H1 (cell line): ENCODE measurements at regions not wholly inside any gene's neighbourhood (a gene's known extent, or its start where the extent isn't known, plus 50 kb on each side); places are given as distances from the start of the nearest gene placed in this dataset.

Experiments used
- NRF1 ChIP-seq: IDR thresholded peaks from 2 replicates; pipeline ENCODE4 v1.6.1; 2011; ENCODE audit warnings: mild to moderate bottlenecking, low read depth, low read length, improper control_type of control experiment
- POLR2AphosphoS5 ChIP-seq: IDR thresholded peaks from 2 replicates; pipeline ENCODE4 v1.6.1; 2011; ENCODE audit warnings: low read depth, low read length
- RNF2 ChIP-seq: fragments of 200-900, 300-1000 bp; sonication (generic); IDR thresholded peaks from 2 replicates; pipeline ENCODE4 v1.7.1; 2016; ENCODE audit warnings: borderline replicate concordance, low read depth, mild to moderate bottlenecking, antibody characterized with exemption, low read length; ENCODE audit not compliant: poor library complexity, severe bottlenecking; ENCODE audit errors: missing control alignments
- SIRT6 ChIP-seq: IDR thresholded peaks from one replicate; pipeline ENCODE4 v1.7.1; 2012; ENCODE audit warnings: low read length, inconsistent platforms
- SIX5 ChIP-seq: IDR thresholded peaks from 2 replicates; pipeline ENCODE4 v1.6.1; 2011; ENCODE audit warnings: mild to moderate bottlenecking, low read depth, low read length
- SP2 ChIP-seq: IDR thresholded peaks from 2 replicates; pipeline ENCODE4 v1.6.1; 2012; ENCODE audit warnings: mild to moderate bottlenecking, low read length, inconsistent platforms
- USF2 ChIP-seq: IDR thresholded peaks from 2 replicates; pipeline ENCODE4 v1.6.1; 2011; ENCODE audit warnings: low read length, improper control_type of control experiment
- TF ChIP-seq, protein P1 (sequence below): fragments of 300-600 bp; sonication (generic); IDR thresholded peaks from 2 replicates; pipeline ENCODE4 v1.7.1; 2012; ENCODE audit warnings: low read length, moderate library complexity, mild to moderate bottlenecking, inconsistent platforms; ENCODE audit not compliant: insufficient replicate concordance
- TF ChIP-seq, protein P2 (sequence below): IDR thresholded peaks from 2 replicates; pipeline ENCODE4 v1.6.1; 2012; ENCODE audit warnings: low read length, inconsistent platforms

GRCh38 chr14:42229976-42230375 is 623.3 kb downstream of the LRFN5 start (continued):
- TF ChIP-seq, protein P1, sequence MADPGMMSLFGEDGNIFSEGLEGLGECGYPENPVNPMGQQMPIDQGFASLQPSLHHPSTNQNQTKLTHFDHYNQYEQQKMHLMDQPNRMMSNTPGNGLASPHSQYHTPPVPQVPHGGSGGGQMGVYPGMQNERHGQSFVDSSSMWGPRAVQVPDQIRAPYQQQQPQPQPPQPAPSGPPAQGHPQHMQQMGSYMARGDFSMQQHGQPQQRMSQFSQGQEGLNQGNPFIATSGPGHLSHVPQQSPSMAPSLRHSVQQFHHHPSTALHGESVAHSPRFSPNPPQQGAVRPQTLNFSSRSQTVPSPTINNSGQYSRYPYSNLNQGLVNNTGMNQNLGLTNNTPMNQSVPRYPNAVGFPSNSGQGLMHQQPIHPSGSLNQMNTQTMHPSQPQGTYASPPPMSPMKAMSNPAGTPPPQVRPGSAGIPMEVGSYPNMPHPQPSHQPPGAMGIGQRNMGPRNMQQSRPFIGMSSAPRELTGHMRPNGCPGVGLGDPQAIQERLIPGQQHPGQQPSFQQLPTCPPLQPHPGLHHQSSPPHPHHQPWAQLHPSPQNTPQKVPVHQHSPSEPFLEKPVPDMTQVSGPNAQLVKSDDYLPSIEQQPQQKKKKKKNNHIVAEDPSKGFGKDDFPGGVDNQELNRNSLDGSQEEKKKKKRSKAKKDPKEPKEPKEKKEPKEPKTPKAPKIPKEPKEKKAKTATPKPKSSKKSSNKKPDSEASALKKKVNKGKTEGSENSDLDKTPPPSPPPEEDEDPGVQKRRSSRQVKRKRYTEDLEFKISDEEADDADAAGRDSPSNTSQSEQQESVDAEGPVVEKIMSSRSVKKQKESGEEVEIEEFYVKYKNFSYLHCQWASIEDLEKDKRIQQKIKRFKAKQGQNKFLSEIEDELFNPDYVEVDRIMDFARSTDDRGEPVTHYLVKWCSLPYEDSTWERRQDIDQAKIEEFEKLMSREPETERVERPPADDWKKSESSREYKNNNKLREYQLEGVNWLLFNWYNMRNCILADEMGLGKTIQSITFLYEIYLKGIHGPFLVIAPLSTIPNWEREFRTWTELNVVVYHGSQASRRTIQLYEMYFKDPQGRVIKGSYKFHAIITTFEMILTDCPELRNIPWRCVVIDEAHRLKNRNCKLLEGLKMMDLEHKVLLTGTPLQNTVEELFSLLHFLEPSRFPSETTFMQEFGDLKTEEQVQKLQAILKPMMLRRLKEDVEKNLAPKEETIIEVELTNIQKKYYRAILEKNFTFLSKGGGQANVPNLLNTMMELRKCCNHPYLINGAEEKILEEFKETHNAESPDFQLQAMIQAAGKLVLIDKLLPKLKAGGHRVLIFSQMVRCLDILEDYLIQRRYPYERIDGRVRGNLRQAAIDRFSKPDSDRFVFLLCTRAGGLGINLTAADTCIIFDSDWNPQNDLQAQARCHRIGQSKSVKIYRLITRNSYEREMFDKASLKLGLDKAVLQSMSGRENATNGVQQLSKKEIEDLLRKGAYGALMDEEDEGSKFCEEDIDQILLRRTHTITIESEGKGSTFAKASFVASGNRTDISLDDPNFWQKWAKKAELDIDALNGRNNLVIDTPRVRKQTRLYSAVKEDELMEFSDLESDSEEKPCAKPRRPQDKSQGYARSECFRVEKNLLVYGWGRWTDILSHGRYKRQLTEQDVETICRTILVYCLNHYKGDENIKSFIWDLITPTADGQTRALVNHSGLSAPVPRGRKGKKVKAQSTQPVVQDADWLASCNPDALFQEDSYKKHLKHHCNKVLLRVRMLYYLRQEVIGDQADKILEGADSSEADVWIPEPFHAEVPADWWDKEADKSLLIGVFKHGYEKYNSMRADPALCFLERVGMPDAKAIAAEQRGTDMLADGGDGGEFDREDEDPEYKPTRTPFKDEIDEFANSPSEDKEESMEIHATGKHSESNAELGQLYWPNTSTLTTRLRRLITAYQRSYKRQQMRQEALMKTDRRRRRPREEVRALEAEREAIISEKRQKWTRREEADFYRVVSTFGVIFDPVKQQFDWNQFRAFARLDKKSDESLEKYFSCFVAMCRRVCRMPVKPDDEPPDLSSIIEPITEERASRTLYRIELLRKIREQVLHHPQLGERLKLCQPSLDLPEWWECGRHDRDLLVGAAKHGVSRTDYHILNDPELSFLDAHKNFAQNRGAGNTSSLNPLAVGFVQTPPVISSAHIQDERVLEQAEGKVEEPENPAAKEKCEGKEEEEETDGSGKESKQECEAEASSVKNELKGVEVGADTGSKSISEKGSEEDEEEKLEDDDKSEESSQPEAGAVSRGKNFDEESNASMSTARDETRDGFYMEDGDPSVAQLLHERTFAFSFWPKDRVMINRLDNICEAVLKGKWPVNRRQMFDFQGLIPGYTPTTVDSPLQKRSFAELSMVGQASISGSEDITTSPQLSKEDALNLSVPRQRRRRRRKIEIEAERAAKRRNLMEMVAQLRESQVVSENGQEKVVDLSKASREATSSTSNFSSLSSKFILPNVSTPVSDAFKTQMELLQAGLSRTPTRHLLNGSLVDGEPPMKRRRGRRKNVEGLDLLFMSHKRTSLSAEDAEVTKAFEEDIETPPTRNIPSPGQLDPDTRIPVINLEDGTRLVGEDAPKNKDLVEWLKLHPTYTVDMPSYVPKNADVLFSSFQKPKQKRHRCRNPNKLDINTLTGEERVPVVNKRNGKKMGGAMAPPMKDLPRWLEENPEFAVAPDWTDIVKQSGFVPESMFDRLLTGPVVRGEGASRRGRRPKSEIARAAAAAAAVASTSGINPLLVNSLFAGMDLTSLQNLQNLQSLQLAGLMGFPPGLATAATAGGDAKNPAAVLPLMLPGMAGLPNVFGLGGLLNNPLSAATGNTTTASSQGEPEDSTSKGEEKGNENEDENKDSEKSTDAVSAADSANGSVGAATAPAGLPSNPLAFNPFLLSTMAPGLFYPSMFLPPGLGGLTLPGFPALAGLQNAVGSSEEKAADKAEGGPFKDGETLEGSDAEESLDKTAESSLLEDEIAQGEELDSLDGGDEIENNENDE = no peak
- TF ChIP-seq, protein P2, sequence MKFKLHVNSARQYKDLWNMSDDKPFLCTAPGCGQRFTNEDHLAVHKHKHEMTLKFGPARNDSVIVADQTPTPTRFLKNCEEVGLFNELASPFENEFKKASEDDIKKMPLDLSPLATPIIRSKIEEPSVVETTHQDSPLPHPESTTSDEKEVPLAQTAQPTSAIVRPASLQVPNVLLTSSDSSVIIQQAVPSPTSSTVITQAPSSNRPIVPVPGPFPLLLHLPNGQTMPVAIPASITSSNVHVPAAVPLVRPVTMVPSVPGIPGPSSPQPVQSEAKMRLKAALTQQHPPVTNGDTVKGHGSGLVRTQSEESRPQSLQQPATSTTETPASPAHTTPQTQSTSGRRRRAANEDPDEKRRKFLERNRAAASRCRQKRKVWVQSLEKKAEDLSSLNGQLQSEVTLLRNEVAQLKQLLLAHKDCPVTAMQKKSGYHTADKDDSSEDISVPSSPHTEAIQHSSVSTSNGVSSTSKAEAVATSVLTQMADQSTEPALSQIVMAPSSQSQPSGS = no peak
- TF ChIP-seq NRF1 (no peak), SP2 (no peak), USF2 (no peak), SIX5 (no peak), RNF2 (no peak), SIRT6 (no peak), POLR2AphosphoS5 (no peak)
